HepG2 (cell line): ENCODE measurements at regions not wholly inside any gene's neighbourhood (a gene's known extent, or its start where the extent isn't known, plus 50 kb on each side); places are given as distances from the start of the nearest gene placed in this dataset.

Source experiments
- AGO1 ChIP-seq: fragments of 200-400 bp; formaldehyde crosslinking; IDR thresholded peaks from 2 replicates; pipeline ENCODE4 v1.6.1; 2017; ENCODE audit warnings: mild to moderate bottlenecking, low read depth, low read length, moderate library complexity; ENCODE audit not compliant: poor library complexity, severe bottlenecking
- CEBPB ChIP-seq: IDR thresholded peaks from 2 replicates; pipeline ENCODE4 v1.6.1; 2011; ENCODE audit warnings: low read depth, low read length, improper control_type of control experiment, borderline replicate concordance
- CREM ChIP-seq, 2 experiments: sonication (generic) in 1 of 2; formaldehyde crosslinking in 1 of 2; IDR thresholded peaks; 2 replicates each; pipeline versions ENCODE4 v1.4.0 to v1.6.1; 2016 to 2020; ENCODE audit warnings: antibody characterized with exemption in 1 of 2, mild to moderate bottlenecking in 1 of 2, missing genetic modification reagents in 1 of 2
- E2F1 ChIP-seq: sonication (generic); formaldehyde crosslinking; IDR thresholded peaks from 2 replicates; pipeline ENCODE4 v1.5.0; 2020; ENCODE audit warnings: missing genetic modification reagents
- HIVEP1 ChIP-seq: sonication (generic); formaldehyde crosslinking; IDR thresholded peaks from 2 replicates; pipeline ENCODE4 v1.4.0; 2020; ENCODE audit warnings: mild to moderate bottlenecking, missing genetic modification reagents
- JARID2 ChIP-seq: sonication (generic); formaldehyde crosslinking; IDR thresholded peaks from 2 replicates; pipeline ENCODE4 v1.8.1; 2023; ENCODE audit warnings: missing genetic modification reagents, inconsistent platforms; ENCODE audit not compliant: insufficient replicate concordance
- KLF16 ChIP-seq, 2 experiments: sonication (generic) in 1 of 2; formaldehyde crosslinking in 1 of 2; IDR thresholded peaks; 2 replicates each; pipeline versions ENCODE4 v1.6.1 to v1.8.0; 2016 to 2023; ENCODE audit warnings: missing genetic modification reagents in 2 of 2, missing compliant biosample characterization in 1 of 2
- MTA3 ChIP-seq: sonication (generic); formaldehyde crosslinking; IDR thresholded peaks from 2 replicates; pipeline ENCODE4 v1.4.0; 2020; ENCODE audit warnings: missing genetic modification reagents
- MTF1 ChIP-seq: sonication (generic); formaldehyde crosslinking; IDR thresholded peaks from 2 replicates; pipeline ENCODE4 v1.5.0; 2020; ENCODE audit warnings: missing genetic modification reagents
- NCOR1 ChIP-seq: fragments of 200-600 bp; sonication (generic); IDR thresholded peaks from 2 replicates; pipeline ENCODE4 v1.7.0; 2017; ENCODE audit warnings: antibody characterized with exemption, low read length, borderline replicate concordance
- PHF21A ChIP-seq: sonication (generic); formaldehyde crosslinking; IDR thresholded peaks from 2 replicates; pipeline ENCODE4 v1.5.0; 2020; ENCODE audit warnings: mild to moderate bottlenecking, missing genetic modification reagents
- TEAD3 ChIP-seq: optimal IDR thresholded peaks from 2 replicates; pipeline ENCODE3; 2016; ENCODE audit warnings: borderline replicate concordance
- ZFP36 ChIP-seq: fragments of 150-350 bp; IDR thresholded peaks from 2 replicates; pipeline ENCODE4 v1.6.1; 2018; ENCODE audit warnings: borderline replicate concordance, low read length, low read depth; ENCODE audit not compliant: partially characterized antibody
- ZFP91 ChIP-seq: sonication (generic); formaldehyde crosslinking; IDR thresholded peaks from 2 replicates; pipeline ENCODE4 v1.9.0; 2022; ENCODE audit warnings: missing genetic modification reagents, mild to moderate bottlenecking, borderline replicate concordance
- ZFY ChIP-seq: sonication (generic); formaldehyde crosslinking; IDR thresholded peaks from 2 replicates; pipeline ENCODE4 v1.4.0; 2020; ENCODE audit warnings: missing genetic modification reagents
- ZMYM3 ChIP-seq: sonication (generic); formaldehyde crosslinking; IDR thresholded peaks from 2 replicates; pipeline ENCODE4 v1.5.1; 2020; ENCODE audit warnings: mild to moderate bottlenecking, missing genetic modification reagents
- ZNF101 ChIP-seq: sonication (generic); formaldehyde crosslinking; IDR thresholded peaks from 2 replicates; pipeline ENCODE4 v1.4.0; 2020; ENCODE audit warnings: mild to moderate bottlenecking, low read depth, missing genetic modification reagents, borderline replicate concordance
- ZNF12 ChIP-seq: sonication (generic); formaldehyde crosslinking; IDR thresholded peaks from 2 replicates; pipeline ENCODE4 v1.5.0; 2020; ENCODE audit warnings: missing genetic modification reagents
- ZNF17 ChIP-seq: sonication (generic); formaldehyde crosslinking; IDR thresholded peaks from 2 replicates; pipeline ENCODE4 v1.5.0; 2020; ENCODE audit warnings: mild to moderate bottlenecking, missing genetic modification reagents
- ZNF337 ChIP-seq: sonication (generic); formaldehyde crosslinking; IDR thresholded peaks from 2 replicates; pipeline ENCODE4 v1.5.1; 2020; ENCODE audit warnings: missing genetic modification reagents, low read depth, mild to moderate bottlenecking, borderline replicate concordance
- ZNF350 ChIP-seq: sonication (generic); formaldehyde crosslinking; IDR thresholded peaks from 2 replicates; pipeline ENCODE4 v1.4.0; 2020; ENCODE audit warnings: mild to moderate bottlenecking, low read depth, missing genetic modification reagents, borderline replicate concordance
- ZNF777 ChIP-seq: sonication (generic); formaldehyde crosslinking; IDR thresholded peaks from 2 replicates; pipeline ENCODE4 v1.4.0; 2020; ENCODE audit warnings: missing genetic modification reagents
- TF ChIP-seq, protein P1 (sequence below): sonication (generic); formaldehyde crosslinking; IDR thresholded peaks from 2 replicates; pipeline ENCODE4 v1.8.0; 2022; ENCODE audit warnings: low read depth, missing genetic modification reagents
- TF ChIP-seq, protein P2 (sequence below): sonication (generic); formaldehyde crosslinking; IDR thresholded peaks from 2 replicates; pipeline ENCODE4 v1.5.0; 2020; ENCODE audit warnings: missing genetic modification reagents
- TF ChIP-seq, protein P3 (sequence below): sonication (generic); formaldehyde crosslinking; IDR thresholded peaks from 2 replicates; pipeline ENCODE4 v1.5.0; 2020; ENCODE audit warnings: missing genetic modification reagents

GRCh38 chr19:56955637-56956216 lies 115.2 kb upstream of the PEG3 start (continued):
- TF ChIP-seq, protein P1, sequence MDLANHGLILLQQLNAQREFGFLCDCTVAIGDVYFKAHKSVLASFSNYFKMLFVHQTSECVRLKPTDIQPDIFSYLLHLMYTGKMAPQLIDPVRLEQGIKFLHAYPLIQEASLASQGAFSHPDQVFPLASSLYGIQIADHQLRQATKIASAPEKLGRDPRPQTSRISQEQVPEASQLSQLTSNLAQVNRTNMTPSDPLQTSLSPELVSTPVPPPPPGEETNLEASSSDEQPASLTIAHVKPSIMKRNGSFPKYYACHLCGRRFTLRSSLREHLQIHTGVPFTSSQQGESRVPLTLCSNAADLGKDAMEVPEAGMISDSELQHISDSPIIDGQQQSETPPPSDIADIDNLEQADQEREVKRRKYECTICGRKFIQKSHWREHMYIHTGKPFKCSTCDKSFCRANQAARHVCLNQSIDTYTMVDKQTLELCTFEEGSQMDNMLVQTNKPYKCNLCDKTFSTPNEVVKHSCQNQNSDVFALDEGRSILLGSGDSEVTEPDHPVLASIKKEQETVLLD (CRISPR knock-in tag), result peak; percentile 81; the same call in 1 of the 2 replicates
- TF ChIP-seq MTA3 (CRISPR knock-in tag) (no peak), ZFP91 (CRISPR knock-in tag) (peak; percentile 83), ZFY (CRISPR knock-in tag) (peak; percentile 72), ZNF17 (CRISPR knock-in tag) (0 out of 2 replicates have a peak, but pooled peaks have one; percentile 76), ZFP36 (no peak), ZNF12 (CRISPR knock-in tag) (peak; percentile 89), MTF1 (CRISPR knock-in tag) (no peak), CEBPB (peak; percentile 95), ZNF777 (no peak; the same call in 1 of the 2 replicates), TEAD3 (peak; percentile 95), AGO1 (no peak), HIVEP1 (CRISPR knock-in tag) (peak; percentile 91), PHF21A (CRISPR knock-in tag) (peak; percentile 99), ZMYM3 (peak; percentile 96), CREM (IDR thresholded peaks at IDR 0.05) (peak; percentile 90), CREM (CRISPR knock-in tag; IDR thresholded peaks at IDR 0.05) (no peak), ZNF337 (CRISPR knock-in tag) (0 out of 2 replicates have a peak, but pooled peaks have one; percentile 64), NCOR1 (peak; percentile 95), JARID2 (CRISPR knock-in tag) (peak; percentile 62), KLF16 (CRISPR knock-in tag; IDR thresholded peaks at IDR 0.05) (peak in 1 of 2 experiments; percentile 99; a peak in 2 of 4 replicates), E2F1 (no peak), ZNF101 (CRISPR knock-in tag) (0 out of 2 replicates have a peak, but pooled peaks have one; percentile 36), ZNF350 (peak; percentile 95; the same call in 1 of the 2 replicates)
- TF ChIP-seq, protein P2, sequence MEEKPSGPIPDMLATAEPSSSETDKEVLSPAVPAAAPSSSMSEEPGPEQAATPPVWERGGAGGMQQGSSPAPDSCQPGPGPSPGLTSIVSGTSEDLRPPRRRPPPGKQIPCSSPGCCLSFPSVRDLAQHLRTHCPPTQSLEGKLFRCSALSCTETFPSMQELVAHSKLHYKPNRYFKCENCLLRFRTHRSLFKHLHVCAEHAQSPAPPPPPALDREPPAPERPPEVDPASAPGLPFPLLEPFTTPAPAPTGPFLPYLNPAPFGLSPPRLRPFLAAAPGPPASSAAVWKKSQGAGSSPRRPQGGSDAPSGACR (CRISPR knock-in tag), result peak; percentile 98; the same call in 1 of the 2 replicates
- TF ChIP-seq, protein P3, sequence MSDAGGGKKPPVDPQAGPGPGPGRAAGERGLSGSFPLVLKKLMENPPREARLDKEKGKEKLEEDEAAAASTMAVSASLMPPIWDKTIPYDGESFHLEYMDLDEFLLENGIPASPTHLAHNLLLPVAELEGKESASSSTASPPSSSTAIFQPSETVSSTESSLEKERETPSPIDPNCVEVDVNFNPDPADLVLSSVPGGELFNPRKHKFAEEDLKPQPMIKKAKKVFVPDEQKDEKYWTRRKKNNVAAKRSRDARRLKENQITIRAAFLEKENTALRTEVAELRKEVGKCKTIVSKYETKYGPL (CRISPR knock-in tag), result peak; percentile 91; the same call in 1 of the 2 replicates
